KMS-11 (cell line): ENCODE measurements at regions not wholly inside any gene's neighbourhood (a gene's known extent, or its start where the extent isn't known, plus 50 kb on each side); places are given as distances from the start of the nearest gene placed in this dataset.

Source experiments
- H2AFZ ChIP-seq: fragments of 200-600 bp; sonication (generic); 2 replicates; pipeline ENCODE4 v1.6.1; 2016; ENCODE audit warnings: antibody characterized with exemption, mixed run types, low read depth
- H3K27ac ChIP-seq: fragments of 200-600 bp; sonication (generic); 2 replicates; pipeline ENCODE4 v1.6.1; 2016; ENCODE audit warnings: mild to moderate bottlenecking, mixed run types
- H3K27me3 ChIP-seq: fragments of 200-600 bp; sonication (generic); 2 replicates; pipeline ENCODE4 v1.6.1; 2017; ENCODE audit warnings: mild to moderate bottlenecking, low read depth, mixed run types, moderate library complexity; ENCODE audit not compliant: insufficient read depth
- H3K36me3 ChIP-seq: fragments of 200-600 bp; sonication (generic); 2 replicates; pipeline ENCODE4 v1.6.1; 2017; ENCODE audit warnings: mild to moderate bottlenecking, mixed run types; ENCODE audit not compliant: insufficient read depth
- H3K4me1 ChIP-seq: fragments of 200-600 bp; sonication (generic); 2 replicates; pipeline ENCODE4 v1.6.1; 2016; ENCODE audit warnings: mild to moderate bottlenecking, low read depth, mixed run types; ENCODE audit not compliant: poor library complexity, severe bottlenecking
- H3K4me2 ChIP-seq: fragments of 200-600 bp; sonication (generic); 2 replicates; pipeline ENCODE4 v1.7.0; 2016; ENCODE audit warnings: mild to moderate bottlenecking, mixed run types
- H3K4me3 ChIP-seq: fragments of 200-600 bp; sonication (generic); IDR thresholded peaks from 2 replicates; pipeline ENCODE4 v1.6.1; 2017; ENCODE audit warnings: low read depth, low read length, mixed read lengths; ENCODE audit not compliant: insufficient read depth
- H3K79me2 ChIP-seq: fragments of 200-600 bp; sonication (generic); 2 replicates; pipeline ENCODE4 v1.6.1; 2016; ENCODE audit warnings: low read depth, mixed run types; ENCODE audit not compliant: insufficient read depth
- H3K9ac ChIP-seq: fragments of 200-600 bp; sonication (generic); 2 replicates; pipeline ENCODE4 v1.6.1; 2016; ENCODE audit warnings: mild to moderate bottlenecking, mixed run types
- H4K20me1 ChIP-seq: fragments of 200-600 bp; sonication (generic); 2 replicates; pipeline ENCODE4 v1.6.1; 2016; ENCODE audit warnings: mild to moderate bottlenecking, mixed run types; ENCODE audit not compliant: insufficient read depth
- CTCF ChIP-seq: fragments of 200-600 bp; sonication (generic); conservative IDR thresholded peaks from 2 replicates; pipeline ENCODE4 v1.6.1; 2017; ENCODE audit warnings: low read depth, mild to moderate bottlenecking, antibody characterized with exemption, low read length, moderate library complexity, mixed read lengths

- Histone ChIP-seq H3K27ac (no peak overlapping the region), H3K4me2 (no peak overlapping the region), H3K4me3 (no peak overlapping the region), H3K9ac (no peak overlapping the region), H4K20me1 (no peaks in the 10 kb centered on the region), H2AFZ (no peak overlapping the region), H3K27me3 (no peaks in the 10 kb centered on the region), H3K36me3 (no peaks in the 10 kb centered on the region), H3K4me1 (no peaks in the 10 kb centered on the region), H3K79me2 (no peaks in the 10 kb centered on the region)
- no peak for TF ChIP-seq CTCF
Measured at GRCh38 chr3:189121092-189121491, 50.7 kb upstream of the TPRG1 start.
